ENCODE measurements at regions not wholly inside any gene's neighbourhood (a gene's known extent, or its start where the extent isn't known, plus 50 kb on each side); places are given as distances from the start of the nearest gene placed in this dataset.
"Not testable (repeated sequence)": the region's sequence is repeated elsewhere in the genome, so short reads cannot be mapped to it uniquely, and the experiment has no call there.

GRCh38 chr3:63734632-63735031 is 82.2 kb downstream of the SNTN start:
- TF ChIP-seq POLR2AphosphoS5 (IDR thresholded peaks at IDR 0.05; ENCODE audit: insufficient read depth, low read depth, low read length); CTCF (IDR thresholded peaks at IDR 0.05; ENCODE audit: extremely low read depth in 1 of 2, insufficient read depth in 1 of 2, low read depth in 1 of 2, low read length in 2 of 2); EZH2 (IDR thresholded peaks at IDR 0.05; ENCODE audit: borderline replicate concordance, low read depth, low read length, severe bottlenecking): not testable (repeated sequence)

Data from endothelial cell of umbilical vein (primary cell).